CD4-positive, alpha-beta T cell treated with Interleukin-17A for 4 hours (primary cell): ENCODE measurements at regions not wholly inside any gene's neighbourhood (a gene's known extent, or its start where the extent isn't known, plus 50 kb on each side); places are given as distances from the start of the nearest gene placed in this dataset.
"Not testable (repeated sequence)": the region's sequence is repeated elsewhere in the genome, so short reads cannot be mapped to it uniquely, and the experiment has no call there.

ENCODE experiments used
- DNase-seq: peaks from one replicate; pipeline ENCODE4 v3.0.0-alpha.2; 2020; ENCODE audit warnings: mixed read lengths

DNA sequence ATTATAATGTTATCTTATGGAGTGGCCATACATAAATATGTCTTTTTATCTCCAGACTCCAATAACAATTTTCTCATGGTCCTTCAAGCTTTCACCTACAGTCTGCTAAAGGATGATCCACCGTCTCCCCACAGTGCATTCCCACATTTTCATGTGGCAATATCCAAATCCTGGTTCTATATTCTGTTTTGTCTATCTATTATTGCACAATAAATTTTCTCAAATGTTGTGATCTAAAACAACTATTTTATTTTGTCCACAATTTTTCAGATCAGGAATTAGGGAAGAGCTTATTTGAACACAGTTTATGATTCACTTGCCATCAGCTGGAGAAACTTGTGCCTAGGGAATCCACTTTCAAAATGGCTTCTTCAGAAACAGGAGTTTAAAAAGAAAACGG is 614.4 kb upstream of the TMEFF2 start:
- DNase-seq, result no peak

DNA sequence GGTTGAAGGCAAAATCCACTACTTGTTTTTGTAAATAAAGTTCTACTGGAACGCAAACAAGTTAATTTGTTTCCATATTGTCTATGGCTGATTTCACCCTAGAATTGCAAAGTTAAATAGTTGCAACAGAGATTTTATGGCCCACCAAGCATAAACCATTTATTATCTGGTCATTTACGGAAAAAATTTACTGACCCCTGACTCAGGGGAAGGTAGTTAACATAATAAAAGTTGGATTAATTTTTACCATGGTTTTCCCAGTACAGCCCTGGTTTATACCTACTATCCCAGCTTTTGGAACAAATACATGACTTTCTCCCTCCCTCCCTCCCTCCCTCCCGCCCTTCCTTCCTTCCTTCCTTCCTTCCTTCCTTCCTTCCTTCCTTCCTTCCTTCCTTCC is 588.9 kb upstream of the TMEFF2 start:
- no peak for DNase-seq

DNA sequence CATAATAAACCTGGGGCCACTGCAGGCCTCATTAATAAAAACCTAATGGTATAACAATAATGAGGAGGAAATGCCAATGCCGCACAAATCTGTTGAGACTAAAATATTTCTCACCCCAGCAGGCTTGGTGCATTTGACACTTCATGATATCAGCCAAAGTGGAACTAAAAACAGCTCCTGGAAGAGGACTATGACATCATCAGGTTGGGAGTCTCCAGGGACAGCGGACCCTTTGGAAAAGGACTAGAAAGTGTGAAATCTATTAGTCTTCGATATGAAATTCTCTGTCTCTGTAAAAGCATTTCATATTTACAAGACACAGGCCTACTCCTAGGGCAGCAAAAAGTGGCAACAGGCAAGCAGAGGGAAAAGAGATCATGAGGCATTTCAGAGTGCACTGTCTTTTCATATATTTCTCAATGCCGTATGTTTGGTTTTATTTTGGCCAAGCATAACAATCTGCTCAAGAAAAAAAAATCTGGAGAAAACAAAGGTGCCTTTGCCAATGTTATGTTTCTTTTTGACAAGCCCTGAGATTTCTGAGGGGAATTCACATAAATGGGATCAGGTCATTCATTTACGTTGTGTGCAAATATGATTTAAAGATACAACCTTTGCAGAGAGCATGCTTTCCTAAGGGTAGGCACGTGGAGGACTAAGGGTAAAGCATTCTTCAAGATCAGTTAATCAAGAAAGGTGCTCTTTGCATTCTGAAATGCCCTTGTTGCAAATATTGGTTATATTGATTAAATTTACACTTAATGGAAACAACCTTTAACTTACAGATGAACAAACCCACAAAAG is 580.9 kb upstream of the TMEFF2 start:
- no peak for DNase-seq

DNA sequence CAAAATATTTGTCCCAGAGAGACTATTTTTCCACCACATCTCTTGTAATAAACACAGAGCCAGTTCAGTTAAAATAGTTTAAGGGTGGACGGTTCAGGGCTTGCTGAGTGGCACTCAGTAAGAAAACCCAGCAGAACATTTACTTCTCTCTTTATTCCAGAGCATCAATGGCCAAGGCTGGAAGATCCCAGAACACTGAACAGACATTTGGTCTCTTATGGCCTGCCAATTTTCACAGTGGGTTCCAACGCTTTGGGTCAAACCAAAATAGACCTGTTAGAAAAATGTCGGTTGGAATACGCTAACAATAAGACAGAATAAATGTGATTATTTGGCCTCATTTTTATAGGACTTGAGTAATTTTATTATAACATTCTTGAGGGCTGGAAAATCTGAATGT is 580.3 kb upstream of the TMEFF2 start:
- DNase-seq, result no peak

DNA sequence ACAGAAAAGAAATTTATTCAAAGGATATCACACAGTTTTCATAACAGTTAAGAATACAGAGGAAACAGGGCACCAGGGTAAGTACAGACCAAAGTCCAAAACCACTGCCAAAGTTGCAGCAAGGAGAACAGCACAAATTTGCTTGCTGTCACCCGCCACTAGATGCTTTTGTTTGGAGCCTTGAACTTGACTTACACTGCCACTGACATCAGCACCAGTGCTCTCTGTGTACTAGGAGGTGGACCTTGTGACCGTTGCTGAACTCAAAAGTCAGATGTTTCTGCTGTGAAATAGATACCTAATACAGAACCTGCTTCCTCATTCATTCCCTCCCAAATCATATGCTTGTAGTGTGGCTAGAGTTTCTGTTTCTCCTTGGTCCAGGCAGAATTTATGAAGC is 578.3 kb upstream of the TMEFF2 start:
- no peak for DNase-seq

DNA sequence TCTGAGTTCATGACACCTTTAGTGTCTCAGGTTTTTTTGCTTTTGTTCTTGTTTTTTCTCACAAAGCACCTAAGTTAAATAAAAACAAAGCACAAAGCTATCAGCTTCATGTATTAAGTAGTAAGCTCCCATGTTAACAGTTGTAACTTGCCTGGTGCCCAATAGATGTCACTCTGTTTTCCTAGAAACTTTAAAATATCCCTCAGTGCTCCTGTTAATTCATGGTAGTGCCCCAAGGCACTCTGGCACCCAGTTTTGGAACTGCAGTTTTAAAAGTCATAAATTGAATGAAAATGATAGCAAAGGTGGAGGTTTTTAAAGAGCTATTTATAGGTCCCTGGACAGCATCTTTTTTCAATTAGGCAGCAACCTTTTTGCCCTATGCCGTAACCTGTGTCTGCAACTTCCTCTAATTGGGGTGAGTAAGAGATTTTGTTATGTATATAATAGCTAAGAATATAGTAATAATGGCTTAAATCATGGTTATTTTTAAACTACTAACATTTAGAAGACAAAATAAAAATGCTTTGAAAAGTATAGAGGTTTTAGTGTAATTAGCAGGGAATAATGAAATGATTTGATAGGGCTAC is 555.0 kb upstream of the TMEFF2 start:
- no peak for DNase-seq

DNA sequence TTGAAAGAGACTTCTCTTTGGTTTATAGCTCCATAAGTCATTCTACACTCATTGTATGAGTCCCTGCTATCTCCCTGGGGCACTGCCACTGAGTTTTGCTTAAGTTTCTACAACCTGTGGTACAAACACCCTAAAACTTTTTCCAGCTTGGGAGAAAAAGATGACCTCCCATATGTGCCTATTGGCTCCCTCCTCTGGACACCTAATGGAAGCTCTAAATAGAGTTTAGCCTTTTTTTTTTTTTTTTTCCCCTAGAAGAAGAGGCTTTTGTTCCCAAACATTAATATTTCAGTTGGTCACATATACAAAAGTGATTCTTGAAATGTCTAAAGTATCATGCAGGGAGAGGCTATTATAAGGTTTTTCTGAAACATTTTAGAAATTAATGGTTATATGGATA is 547.2 kb upstream of the TMEFF2 start:
- no peak for DNase-seq

DNA sequence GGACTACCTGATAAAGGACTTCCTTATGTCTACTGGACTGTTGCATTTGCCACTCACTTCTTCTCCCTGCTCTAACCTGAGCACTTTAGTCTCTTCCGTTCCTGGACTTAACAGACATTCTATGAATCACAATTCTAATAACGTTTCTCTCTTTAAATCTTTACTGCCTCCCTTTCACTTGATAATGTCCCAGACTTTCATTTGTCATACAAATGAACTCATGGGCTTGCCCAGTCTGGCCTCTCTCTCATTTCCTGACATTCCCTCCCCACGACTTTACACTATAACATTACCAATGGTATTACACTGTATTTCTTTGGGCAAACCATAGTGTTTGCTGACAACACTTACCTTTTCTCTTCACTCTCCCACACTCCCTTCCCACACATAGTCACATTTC is 540.7 kb upstream of the TMEFF2 start:
- no peak for DNase-seq

DNA sequence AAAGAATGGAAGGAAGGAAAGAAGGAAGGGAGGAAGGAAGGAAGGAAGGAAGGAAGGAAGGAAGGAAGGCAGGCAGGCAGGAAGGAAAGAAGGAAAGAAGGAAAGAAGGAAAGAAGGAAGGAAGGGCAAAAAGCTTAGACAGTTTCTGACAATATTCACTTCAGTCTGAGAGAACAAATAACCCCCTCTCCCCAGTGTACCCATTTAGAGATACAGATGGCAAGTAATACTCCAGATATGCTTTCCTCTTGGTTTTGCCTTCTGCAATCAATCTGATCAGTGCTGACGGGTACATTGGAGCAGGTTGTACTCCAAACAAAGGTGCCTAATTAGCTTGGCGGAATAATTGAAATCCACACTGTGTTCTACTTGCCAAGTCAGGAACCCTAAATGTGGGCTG is 534.6 kb upstream of the TMEFF2 start:
- no peak for DNase-seq

DNA sequence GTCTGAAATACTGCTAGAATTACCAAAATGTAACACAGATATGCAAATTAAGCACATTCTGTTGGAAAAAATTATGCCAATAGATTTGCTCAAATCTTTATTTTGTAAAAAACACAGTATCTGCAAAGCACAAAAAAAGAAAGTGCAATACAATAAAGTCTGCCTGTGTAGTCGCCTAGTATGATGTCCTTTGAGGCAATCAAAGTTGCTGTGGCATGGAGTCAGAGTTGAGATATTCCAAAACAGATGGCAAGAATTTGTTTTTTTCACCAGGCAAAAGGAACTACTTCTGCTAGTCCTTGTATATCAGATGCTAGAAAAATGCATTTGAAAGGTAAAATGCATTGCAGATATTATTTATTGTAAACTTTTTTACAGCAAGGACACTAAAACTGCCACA is 531.3 kb upstream of the TMEFF2 start:
- DNase-seq, result no peak

DNA sequence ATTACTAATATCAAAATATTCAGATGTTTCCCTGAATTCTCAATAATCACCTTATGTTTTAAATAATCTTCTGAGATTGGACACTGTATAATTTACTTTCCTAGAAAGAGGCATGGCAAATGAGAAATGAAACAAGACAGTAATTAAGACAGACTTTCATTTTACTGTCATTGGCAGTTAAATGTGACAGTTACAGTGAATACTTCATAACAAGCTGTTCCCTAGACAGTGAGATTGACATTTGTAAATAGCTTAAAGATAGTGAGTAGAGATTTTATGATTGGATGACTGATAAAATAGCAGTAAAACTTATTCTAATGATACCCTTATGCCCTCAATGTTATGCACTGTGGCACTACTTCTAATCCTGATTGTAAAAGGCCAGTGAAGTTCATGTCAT is 524.9 kb upstream of the TMEFF2 start:
- DNase-seq, result no peak

DNA sequence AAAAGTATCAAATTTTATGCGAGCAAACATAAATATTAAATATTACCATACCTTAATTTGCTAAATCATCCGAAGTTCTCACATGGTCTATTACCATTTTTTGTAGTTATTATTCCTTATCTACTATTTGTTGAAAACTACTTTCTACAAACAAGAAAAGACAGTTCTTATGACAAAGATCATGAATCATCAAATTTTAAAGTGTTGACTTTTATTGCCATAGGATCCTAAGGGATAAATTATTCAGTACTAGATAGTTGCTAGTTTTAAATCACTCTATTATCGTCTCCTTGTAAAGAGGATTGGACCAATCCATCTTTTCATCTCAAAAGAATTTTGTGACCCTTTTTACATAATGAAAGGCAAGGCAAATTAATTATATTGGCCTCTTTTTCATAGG is 523.6 kb upstream of the TMEFF2 start:
- no peak for DNase-seq

DNA sequence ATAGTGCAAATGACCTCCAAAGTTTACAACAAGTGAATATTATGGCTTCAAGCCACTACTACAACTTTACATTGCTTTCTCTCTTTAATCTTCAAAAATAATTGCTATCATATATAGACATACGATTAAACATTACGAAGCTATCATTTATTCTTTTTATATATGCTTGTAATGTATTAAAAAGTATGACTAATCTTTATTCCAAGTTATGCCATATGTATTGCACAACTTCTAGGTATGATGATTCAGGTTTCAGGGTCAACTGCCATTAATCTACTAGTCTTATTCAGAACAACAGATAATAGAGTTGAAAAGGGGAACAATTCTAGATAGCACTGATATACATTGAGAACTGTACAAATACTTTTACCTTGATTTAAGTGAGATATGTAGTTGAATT is 506.2 kb upstream of the TMEFF2 start:
- DNase-seq, result no peak

DNA sequence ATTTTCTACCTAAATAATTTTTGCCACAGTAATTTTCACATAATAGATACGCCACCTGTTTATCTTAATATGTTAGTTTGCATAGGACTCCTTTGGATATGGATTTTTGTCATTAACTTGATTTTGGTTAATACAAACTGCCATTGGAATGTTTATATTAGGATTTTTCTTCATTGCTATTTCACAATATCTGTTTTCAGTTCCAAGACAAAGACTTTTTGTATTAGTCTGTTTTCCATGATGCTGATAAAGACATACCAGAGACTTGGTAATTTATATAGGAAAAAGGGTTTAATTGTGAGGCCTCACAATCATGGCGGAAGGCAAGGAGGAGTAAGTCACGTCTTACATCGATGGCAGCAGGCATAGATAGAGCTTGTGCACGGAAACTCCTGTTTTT is 503.1 kb upstream of the TMEFF2 start:
- DNase-seq, result no peak

DNA sequence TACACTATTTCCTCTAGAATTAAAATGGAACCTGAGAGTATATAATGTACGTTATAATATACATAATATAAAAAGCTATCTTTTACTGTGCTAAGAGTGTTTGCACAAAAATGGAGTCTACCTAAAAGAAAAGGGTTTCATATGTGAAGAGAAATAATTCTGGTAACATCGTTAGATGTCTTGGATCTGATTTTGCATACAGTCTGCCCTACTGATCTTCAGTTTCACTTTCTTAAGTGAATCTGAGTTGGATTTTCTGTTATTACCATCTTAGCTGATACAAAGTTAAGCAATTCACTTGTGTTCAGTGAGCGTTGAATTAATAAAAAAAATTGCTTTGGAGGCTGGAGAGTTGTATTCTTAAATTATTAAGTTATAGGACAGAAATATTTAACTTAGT is 502.1 kb upstream of the TMEFF2 start:
- no peak for DNase-seq

DNA sequence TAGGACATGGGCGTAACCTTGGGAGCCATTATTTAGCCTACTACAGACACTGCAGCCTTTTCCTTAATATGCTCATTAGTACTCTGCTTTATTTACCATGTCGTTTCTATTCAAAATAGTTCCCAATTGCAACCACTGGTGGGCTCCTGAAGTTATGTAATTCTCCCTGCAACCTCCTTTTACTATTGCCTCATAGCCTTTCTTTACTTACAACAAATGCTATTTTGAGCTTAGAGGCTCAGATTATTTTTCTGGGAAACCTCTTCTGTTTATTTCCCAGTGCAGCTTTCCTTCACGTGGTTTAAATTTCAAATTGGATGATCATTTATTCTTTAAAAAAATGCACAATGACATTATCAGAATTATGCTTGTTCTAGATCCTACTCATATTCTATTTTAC is 492.3 kb upstream of the TMEFF2 start:
- DNase-seq, result no peak

DNA sequence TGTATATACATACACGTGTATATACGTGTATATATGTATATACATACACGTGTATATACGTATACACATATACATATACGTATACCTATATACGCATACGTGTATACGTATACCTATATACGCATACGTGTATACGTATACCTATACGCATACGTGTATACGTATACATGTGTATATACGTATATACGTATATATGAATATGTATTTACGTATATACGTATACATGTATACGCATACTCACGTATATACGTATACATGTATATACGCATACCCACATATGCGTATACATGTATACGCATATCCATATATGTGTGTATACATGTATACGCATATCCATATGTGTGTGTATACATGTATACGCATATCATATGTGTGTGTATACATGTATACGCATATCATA is 487.8 kb upstream of the TMEFF2 start:
- not testable (repeated sequence) for DNase-seq

DNA sequence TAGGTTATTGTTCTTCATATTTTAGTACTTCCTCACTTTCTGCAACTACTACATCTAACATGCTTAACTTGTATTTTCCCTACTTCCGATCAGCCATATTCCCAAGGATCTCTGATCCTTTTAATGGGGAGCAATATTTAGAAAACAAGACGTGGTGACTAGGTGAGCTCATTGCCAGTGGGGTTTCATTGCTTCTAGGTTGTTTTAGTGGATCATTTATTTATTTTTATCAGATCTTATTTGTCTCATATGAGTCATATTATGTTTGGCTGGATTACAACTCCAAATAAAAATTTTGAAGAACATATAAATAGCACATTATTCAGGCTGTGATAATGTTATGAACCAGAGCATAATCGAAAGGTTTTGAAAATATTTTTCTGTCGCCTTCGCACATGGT is 480.9 kb upstream of the TMEFF2 start:
- no peak for DNase-seq

DNA sequence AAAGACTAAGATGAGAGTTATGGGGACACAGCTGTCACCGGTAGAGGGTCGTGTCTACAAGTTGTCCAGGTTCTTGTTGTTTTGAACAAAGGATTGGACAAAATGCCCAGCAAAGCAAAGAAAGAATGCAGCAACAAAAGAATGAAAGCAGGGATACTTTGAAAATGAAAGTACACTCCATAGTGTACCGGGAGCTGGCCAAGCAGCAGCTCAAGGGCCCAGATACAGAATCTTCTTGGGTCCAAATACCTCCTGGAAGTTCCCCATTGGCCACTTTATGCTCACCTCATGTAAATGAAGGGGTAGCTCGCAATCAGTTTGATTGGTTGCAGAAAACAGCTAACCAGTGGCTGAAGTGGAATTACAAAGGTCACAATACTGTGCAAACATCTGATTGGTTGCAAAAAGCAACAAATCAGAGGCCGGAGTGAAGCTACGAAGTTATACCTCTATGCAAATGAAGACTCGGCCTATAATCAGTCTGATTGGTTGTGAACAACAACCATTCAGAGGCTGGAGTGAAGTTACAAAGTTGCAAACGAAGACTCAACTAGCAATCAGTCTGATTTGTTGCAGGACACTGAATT is 474.9 kb upstream of the TMEFF2 start:
- DNase-seq, result no peak

DNA sequence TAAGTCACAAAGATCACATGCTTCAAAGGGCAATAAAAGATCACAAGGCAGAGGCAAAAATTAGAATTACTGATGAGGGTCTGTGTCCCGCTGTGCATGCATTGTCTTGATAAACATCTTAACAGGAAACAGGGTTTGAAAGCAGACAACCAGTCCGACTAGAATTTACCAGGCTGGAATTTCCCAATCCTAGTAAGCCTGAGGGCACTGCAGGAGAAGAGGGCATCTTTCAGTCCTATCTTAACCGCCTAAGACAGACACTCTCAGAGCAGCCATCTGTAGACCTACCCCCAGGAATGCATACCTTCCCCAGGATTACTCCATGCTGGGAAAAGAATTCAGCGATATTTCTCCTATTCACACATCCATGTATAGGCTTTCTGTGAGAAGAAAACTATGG is 465.8 kb upstream of the TMEFF2 start:
- DNase-seq, result not testable (repeated sequence)

DNA sequence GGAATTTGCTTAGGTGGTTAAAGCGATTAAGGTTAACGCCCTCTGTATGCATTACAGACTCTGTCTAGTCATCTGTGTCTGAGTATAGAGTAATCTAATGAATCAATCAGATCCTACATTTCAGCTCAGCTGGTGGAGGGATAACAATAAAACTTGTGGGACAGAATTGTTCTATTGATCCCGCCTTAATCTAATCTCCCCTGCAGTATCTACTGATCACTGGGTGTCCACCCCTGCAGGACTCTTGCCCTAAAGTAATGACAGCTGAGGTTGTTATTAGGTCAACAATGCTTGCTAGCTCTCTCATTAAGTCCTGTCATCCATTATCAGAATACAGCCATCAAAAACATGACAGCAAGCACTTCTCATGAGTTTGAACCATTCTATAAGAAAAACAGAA is 462.6 kb upstream of the TMEFF2 start:
- DNase-seq, result no peak

DNA sequence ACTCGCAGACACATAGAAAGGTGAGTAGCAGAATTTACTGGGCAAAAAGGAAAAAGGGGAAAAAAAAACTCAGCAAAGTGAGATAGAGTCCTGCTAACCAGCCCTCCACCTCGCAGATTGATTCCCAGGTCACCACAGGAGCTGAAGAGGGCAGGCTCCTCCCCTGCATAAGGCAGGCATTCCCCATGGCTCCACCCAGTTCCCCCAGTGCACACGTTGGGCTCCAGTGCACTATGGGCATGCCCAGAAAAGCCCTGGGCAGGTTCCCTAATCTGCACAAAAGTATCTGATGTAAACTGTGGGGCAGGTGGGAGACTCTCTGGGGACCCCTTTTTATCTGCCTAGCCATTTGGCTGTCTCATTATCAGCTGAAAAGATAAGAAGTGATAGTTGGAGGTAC is 461.2 kb upstream of the TMEFF2 start:
- DNase-seq, result no peak

DNA sequence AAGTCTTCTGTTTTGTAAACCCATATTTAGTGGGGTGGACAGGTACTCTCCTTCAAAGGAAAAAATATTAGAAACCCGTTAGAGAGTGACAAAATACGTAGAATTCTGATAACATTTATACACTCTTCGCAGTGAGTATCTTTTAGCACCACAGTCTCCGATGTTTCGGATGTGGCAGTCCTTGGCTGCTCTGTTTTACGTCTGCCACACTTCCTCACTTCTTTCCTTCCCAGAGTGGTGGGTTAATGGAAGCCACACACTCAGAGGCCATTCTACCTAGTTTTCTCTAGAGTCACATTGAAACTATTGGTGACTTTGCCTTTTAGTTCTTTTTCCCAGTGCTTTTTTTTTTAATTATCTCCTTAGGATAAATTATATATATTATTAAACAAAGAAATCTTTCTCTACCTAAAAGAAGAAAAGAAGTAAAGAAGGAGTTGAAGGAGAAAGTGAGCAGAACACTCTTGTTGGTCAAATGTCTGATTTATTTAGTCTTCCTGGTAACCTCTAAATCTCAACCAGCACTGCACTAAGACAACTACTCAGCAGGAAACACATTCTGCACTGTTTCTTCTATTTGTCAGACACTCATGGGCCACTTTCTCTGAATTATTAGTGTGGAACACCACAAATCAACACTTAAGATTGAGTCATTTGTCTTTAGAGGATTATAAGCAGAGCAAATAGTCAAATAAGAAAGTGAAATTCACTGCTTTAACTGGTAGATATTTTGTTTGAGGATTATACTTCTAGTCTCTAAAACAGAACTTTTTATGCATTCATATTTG is 451.3 kb upstream of the TMEFF2 start:
- no peak for DNase-seq

DNA sequence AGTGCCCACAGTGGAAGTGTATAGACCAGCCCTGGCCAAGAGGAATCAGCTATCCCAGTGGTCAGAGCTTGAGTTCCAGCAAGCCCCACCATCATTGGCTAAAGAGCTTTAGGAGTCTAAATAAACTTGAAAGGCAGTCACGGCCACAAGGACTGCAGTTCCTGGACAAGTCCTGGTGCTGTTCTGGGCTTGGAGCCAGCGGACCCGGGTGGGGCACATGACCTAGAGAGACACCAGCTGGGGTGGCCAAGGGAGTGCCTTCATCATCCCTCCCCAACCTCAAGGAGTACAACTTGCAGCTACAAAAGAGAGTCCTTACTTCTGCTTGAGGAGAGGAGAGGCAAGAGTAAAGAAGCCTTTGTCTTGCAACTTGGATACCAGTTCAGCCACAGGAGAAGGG is 439.8 kb upstream of the TMEFF2 start:
- no peak for DNase-seq
